H9 (cell line): ENCODE measurements at regions not wholly inside any gene's neighbourhood (a gene's known extent, or its start where the extent isn't known, plus 50 kb on each side); places are given as distances from the start of the nearest gene placed in this dataset.

Source experiments
- DNase-seq: peaks from one replicate; pipeline ENCODE4 v3.0.0-alpha.2; 2017
- H2AFZ ChIP-seq: one replicate; pipeline ENCODE4 v1.6.1; 2013; ENCODE audit warnings: mild to moderate bottlenecking, low read length, control low read depth, moderate library complexity
- H2AK5ac ChIP-seq: 2 replicates; pipeline ENCODE4 v1.6.1; 2013; ENCODE audit warnings: low read length, control low read depth, mixed read lengths; ENCODE audit not compliant: insufficient read length
- H2BK120ac ChIP-seq: one replicate; pipeline ENCODE4 v1.6.1; 2013; ENCODE audit warnings: low read depth, mild to moderate bottlenecking, low read length, control low read depth, inconsistent platforms; ENCODE audit not compliant: poor library complexity, severe bottlenecking
- H2BK12ac ChIP-seq: 2 replicates; pipeline ENCODE4 v1.6.1; 2013; ENCODE audit warnings: low read length, control low read depth, mixed read lengths, low read depth; ENCODE audit not compliant: insufficient read length
- H2BK15ac ChIP-seq: 2 replicates; pipeline ENCODE4 v1.6.1; 2013; ENCODE audit warnings: low read depth, low read length, control low read depth
- H2BK20ac ChIP-seq: one replicate; pipeline ENCODE4 v1.6.1; 2013; ENCODE audit warnings: low read depth, mild to moderate bottlenecking, low read length, control low read depth, inconsistent platforms; ENCODE audit not compliant: poor library complexity, severe bottlenecking
- H2BK5ac ChIP-seq: 2 replicates; pipeline ENCODE4 v1.6.1; 2013; ENCODE audit warnings: low read length, control low read depth, mixed read lengths; ENCODE audit not compliant: insufficient read length
- H3K14ac ChIP-seq: 2 replicates; pipeline ENCODE4 v1.6.1; 2013; ENCODE audit warnings: low read length, control low read depth; ENCODE audit not compliant: insufficient read depth
- H3K18ac ChIP-seq: 2 replicates; pipeline ENCODE4 v1.6.1; 2013; ENCODE audit warnings: low read depth, mild to moderate bottlenecking, mixed read lengths, low read length, control low read depth; ENCODE audit not compliant: insufficient read length
- H3K23ac ChIP-seq: 2 replicates; pipeline ENCODE4 v1.6.1; 2013; ENCODE audit warnings: low read length, control low read depth, mixed read lengths, low read depth; ENCODE audit not compliant: insufficient read length
- H3K23me2 ChIP-seq: 2 replicates; pipeline ENCODE4 v1.6.1; 2013; ENCODE audit warnings: low read depth, mild to moderate bottlenecking, mixed read lengths, low read length, control low read depth; ENCODE audit not compliant: insufficient read length, poor library complexity, severe bottlenecking
- H3K27ac ChIP-seq: 2 replicates; pipeline ENCODE4 v1.5.1; 2013; ENCODE audit warnings: low read length, control low read depth, mixed read lengths, low read depth; ENCODE audit not compliant: insufficient read length
- H3K27me3 ChIP-seq: 2 replicates; pipeline ENCODE4 v1.6.1; 2013; ENCODE audit warnings: low read length, control low read depth, inconsistent platforms; ENCODE audit not compliant: insufficient read depth
- H3K4ac ChIP-seq: 2 replicates; pipeline ENCODE4 v1.6.1; 2013; ENCODE audit warnings: low read depth, mild to moderate bottlenecking, control low read depth, inconsistent platforms, low read length, moderate library complexity
- H3K4me1 ChIP-seq: 2 replicates; pipeline ENCODE4 v1.6.1; 2013; ENCODE audit warnings: low read length, control low read depth, inconsistent platforms; ENCODE audit not compliant: insufficient read depth
- H3K4me2 ChIP-seq: 2 replicates; pipeline ENCODE4 v1.6.1; 2013; ENCODE audit warnings: low read length, control low read depth, mixed read lengths; ENCODE audit not compliant: insufficient read length, insufficient read depth
- H3K56ac ChIP-seq: 2 replicates; pipeline ENCODE4 v1.6.1; 2013; ENCODE audit warnings: low read depth, mild to moderate bottlenecking, mixed read lengths, low read length, control low read depth; ENCODE audit not compliant: insufficient read length
- H3K79me1 ChIP-seq: 2 replicates; pipeline ENCODE4 v1.6.1; 2013; ENCODE audit warnings: low read depth, mild to moderate bottlenecking, moderate library complexity, low read length, control low read depth, inconsistent platforms; ENCODE audit not compliant: insufficient read depth, poor library complexity, severe bottlenecking
- H3K79me2 ChIP-seq: 2 replicates; pipeline ENCODE4 v1.6.1; 2013; ENCODE audit warnings: low read length, control low read depth, inconsistent platforms; ENCODE audit not compliant: insufficient read depth
- H3K9ac ChIP-seq: 2 replicates; pipeline ENCODE4 v1.6.1; 2013; ENCODE audit warnings: low read length, control low read depth, mixed read lengths; ENCODE audit not compliant: insufficient read length; ENCODE audit errors: extremely low read depth
- H3K9me3 ChIP-seq: one replicate; pipeline ENCODE4 v1.6.1; 2013; ENCODE audit warnings: low read depth, low read length, inconsistent platforms; ENCODE audit not compliant: control insufficient read depth
- H3T11ph ChIP-seq: one replicate; pipeline ENCODE4 v1.6.1; 2013; ENCODE audit warnings: mild to moderate bottlenecking, low read length, control low read depth, inconsistent platforms
- H4K20me1 ChIP-seq: one replicate; pipeline ENCODE4 v1.6.1; 2013; ENCODE audit not compliant: control insufficient read depth, insufficient read length, insufficient read depth
- H4K5ac ChIP-seq: 2 replicates; pipeline ENCODE4 v1.6.1; 2013; ENCODE audit warnings: low read depth, mild to moderate bottlenecking, mixed read lengths, low read length, control low read depth; ENCODE audit not compliant: insufficient read length
- H4K8ac ChIP-seq: replicated peaks from 2 replicates; pipeline ENCODE4 v1.6.1; 2013; ENCODE audit warnings: low read length, control low read depth, mixed read lengths, low read depth; ENCODE audit not compliant: insufficient read length
- H4K91ac ChIP-seq: 2 replicates; pipeline ENCODE4 v1.6.1; 2013; ENCODE audit warnings: low read depth, mild to moderate bottlenecking, moderate library complexity, mixed read lengths, low read length, control low read depth; ENCODE audit not compliant: insufficient read length
- H3K27ac Mint-ChIP-seq, 3 experiments: 2 replicates in 2 of 3; 3 replicates in 1 of 3; pipeline ENCODE4 v1.8.0; 2020 to 2021; ENCODE audit warnings: mixed read lengths in 3 of 3, mild to moderate bottlenecking in 1 of 3, moderate library complexity in 1 of 3
- H3K27me3 Mint-ChIP-seq: 2 replicates; pipeline ENCODE4 v1.8.0; 2021; ENCODE audit warnings: low read depth, mild to moderate bottlenecking, moderate library complexity, mixed read lengths
- H3K36me3 Mint-ChIP-seq, 3 experiments: 2 replicates in 2 of 3; 3 replicates in 1 of 3; pipeline ENCODE4 v1.8.0; 2020 to 2021; ENCODE audit warnings: low read depth in 3 of 3, mixed read lengths in 3 of 3; ENCODE audit not compliant: insufficient read depth in 1 of 3
- H3K4me1 Mint-ChIP-seq, 2 experiments: 2 replicates each; pipeline ENCODE4 v1.8.0; 2020; ENCODE audit warnings: mixed read lengths in 2 of 2
- H3K4me3 Mint-ChIP-seq, 2 experiments: 2 replicates in 1 of 2; 3 replicates in 1 of 2; pipeline ENCODE4 v1.8.0; 2020 to 2021; ENCODE audit warnings: mild to moderate bottlenecking in 2 of 2, mixed read lengths in 2 of 2, moderate library complexity in 1 of 2
- H3K9me3 Mint-ChIP-seq, 2 experiments: 2 replicates in 1 of 2; 3 replicates in 1 of 2; pipeline ENCODE4 v1.8.0; 2020; ENCODE audit warnings: mild to moderate bottlenecking in 2 of 2, mixed read lengths in 2 of 2, moderate library complexity in 1 of 2
- WGBS: extraction: QIAGEN DNeasy Blood & Tissue Kit; methylation state at CpG from one replicate; pipeline ENCODE4 v1.1.7; 2013; ENCODE audit warnings: missing lambda C conversion rate, low lambda C conversion rate, mixed read lengths; ENCODE audit not compliant: insufficient read length; ENCODE audit errors: extremely low coverage; 5-methylcytosine and 5-hydroxymethylcytosine counted together
- TF ChIP-seq, protein P1 (sequence below): fragments of 200-600 bp; sonication (generic); conservative IDR thresholded peaks from 3 replicates; pipeline ENCODE4 v1.8.0; 2021; ENCODE audit warnings: antibody characterized with exemption, mild to moderate bottlenecking

GRCh38 chr4:189519186-189519585 is 421.5 kb upstream of the FRG1 start:
- Mint-ChIP-seq H3K27me3 (no peaks in the 10 kb centered on the region), H3K9me3 (peaks cover 76 to 95% of the 10 kb centered on the region in 2 experiments), H3K27ac (no peak overlapping the region), H3K4me3 (no peak overlapping the region), H3K36me3 (peaks cover 0 to 10% (median under 1%) of the 10 kb centered on the region in 3 experiments; a peak in 4 of 7 replicates), H3K4me1 (peaks cover 0 to 6% of the 10 kb centered on the region in 2 experiments; a peak in 2 of 4 replicates)
- no peak overlapping the region for H3K4me2 ChIP-seq
- H3K4ac ChIP-seq, result no peak overlapping the region
- no peak overlapping the region for H3K9ac ChIP-seq
- no peak overlapping the region for H3K56ac ChIP-seq
- H3T11ph ChIP-seq, result no peak overlapping the region
- H3K79me1 ChIP-seq, result no peaks in the 10 kb centered on the region
- H2BK15ac ChIP-seq, result no peak overlapping the region
- no peak overlapping the region for H3K14ac ChIP-seq
- no peak overlapping the region for H2BK5ac ChIP-seq
- H3K4me1 ChIP-seq, result no peaks in the 10 kb centered on the region
- H3K27ac ChIP-seq, result no peak overlapping the region
- H2AK5ac ChIP-seq, result no peak overlapping the region
- H4K91ac ChIP-seq, result no peak overlapping the region
- H2AFZ ChIP-seq, result no peak overlapping the region
- no peak overlapping the region for H3K18ac ChIP-seq
- H3K23ac ChIP-seq, result no peak overlapping the region
- no peaks in the 10 kb centered on the region for H4K20me1 ChIP-seq
- DNase-seq, result no peak
- no peak overlapping the region for H2BK12ac ChIP-seq
- H3K79me2 ChIP-seq, result no peaks in the 10 kb centered on the region
- H3K27me3 ChIP-seq, result no peaks in the 10 kb centered on the region
- TF ChIP-seq, protein P1, sequence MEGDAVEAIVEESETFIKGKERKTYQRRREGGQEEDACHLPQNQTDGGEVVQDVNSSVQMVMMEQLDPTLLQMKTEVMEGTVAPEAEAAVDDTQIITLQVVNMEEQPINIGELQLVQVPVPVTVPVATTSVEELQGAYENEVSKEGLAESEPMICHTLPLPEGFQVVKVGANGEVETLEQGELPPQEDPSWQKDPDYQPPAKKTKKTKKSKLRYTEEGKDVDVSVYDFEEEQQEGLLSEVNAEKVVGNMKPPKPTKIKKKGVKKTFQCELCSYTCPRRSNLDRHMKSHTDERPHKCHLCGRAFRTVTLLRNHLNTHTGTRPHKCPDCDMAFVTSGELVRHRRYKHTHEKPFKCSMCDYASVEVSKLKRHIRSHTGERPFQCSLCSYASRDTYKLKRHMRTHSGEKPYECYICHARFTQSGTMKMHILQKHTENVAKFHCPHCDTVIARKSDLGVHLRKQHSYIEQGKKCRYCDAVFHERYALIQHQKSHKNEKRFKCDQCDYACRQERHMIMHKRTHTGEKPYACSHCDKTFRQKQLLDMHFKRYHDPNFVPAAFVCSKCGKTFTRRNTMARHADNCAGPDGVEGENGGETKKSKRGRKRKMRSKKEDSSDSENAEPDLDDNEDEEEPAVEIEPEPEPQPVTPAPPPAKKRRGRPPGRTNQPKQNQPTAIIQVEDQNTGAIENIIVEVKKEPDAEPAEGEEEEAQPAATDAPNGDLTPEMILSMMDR, result no peak
- no peaks in the 10 kb centered on the region for H3K23me2 ChIP-seq
- no peaks in the 10 kb centered on the region for H3K9me3 ChIP-seq
- H2BK20ac ChIP-seq, result no peak overlapping the region
- H4K8ac ChIP-seq, result no peak overlapping the region
- WGBS, result no CpG with 5 or more reads among the region's 2 CpGs
- no peak overlapping the region for H4K5ac ChIP-seq
- H2BK120ac ChIP-seq, result no peak overlapping the region
